ENCODE measurements at regions not wholly inside any gene's neighbourhood (a gene's known extent, or its start where the extent isn't known, plus 50 kb on each side); places are given as distances from the start of the nearest gene placed in this dataset.
"Not testable (repeated sequence)": the region's sequence is repeated elsewhere in the genome, so short reads cannot be mapped to it uniquely, and the experiment has no call there.

- H3K36me3 ChIP-seq; intact Hi-C loops (cut with DNase I); H3K27me3 ChIP-seq; H3K27ac ChIP-seq (replicated peaks in 1 of 4); H3K9me3 ChIP-seq; H3K4me1 ChIP-seq; DNase-seq (ENCODE audit: extremely low spot score); H3K4me3 ChIP-seq: not testable (repeated sequence)
- WGBS: 97% methylated on average over 2 of the region's 3 CpGs
Measured at GRCh38 chr17:13659051-13659450, 57.3 kb upstream of the HS3ST3A1 start.

- TF ChIP-seq CTCF (IDR thresholded peaks at IDR 0.05) (no peak), POLR2AphosphoS5 (IDR thresholded peaks at IDR 0.05) (no peak), POLR2A (IDR thresholded peaks at IDR 0.05; ENCODE audit: low read depth) (no peak)
- Histone ChIP-seq H3K36me3 (no peaks in the 10 kb centered on the region), H3K9me3 (peaks cover 0 to 20% (median 16%) of the 10 kb centered on the region in 4 donors), H3K4me1 (no peaks in the 10 kb centered on the region), H3K27ac (replicated peaks in 1 of 4) (no peak overlapping the region), H3K4me3 (no peak overlapping the region), H3K27me3 (no peaks in the 10 kb centered on the region)
- 88% methylated on average over 17 of the region's 21 CpGs for WGBS
- no peak for DNase-seq (ENCODE audit: extremely low spot score)
- intact Hi-C loops (cut with DNase I): no loop called here
Measured at GRCh38 chr17:13665872-13666635, 64.3 kb upstream of the HS3ST3A1 start.

GRCh38 chr17:13671341-13671740, 69.6 kb upstream of the HS3ST3A1 start:
- intact Hi-C loops (cut with DNase I): no loop called here
- WGBS: 62% methylated on average over 3 of the region's 3 CpGs
- no peak for DNase-seq (ENCODE audit: extremely low spot score)
- Histone ChIP-seq H3K27ac (replicated peaks in 1 of 4) (no peak overlapping the region), H3K36me3 (no peaks in the 10 kb centered on the region), H3K27me3 (no peaks in the 10 kb centered on the region), H3K9me3 (peaks cover 0 to 21% (median 17%) of the 10 kb centered on the region in 4 donors), H3K4me3 (no peak overlapping the region), H3K4me1 (no peaks in the 10 kb centered on the region)
- TF ChIP-seq CTCF (IDR thresholded peaks at IDR 0.05) (no peak), POLR2AphosphoS5 (IDR thresholded peaks at IDR 0.05) (no peak), POLR2A (IDR thresholded peaks at IDR 0.05; ENCODE audit: low read depth) (no peak), EP300 (IDR thresholded peaks at IDR 0.05) (no peak)

GRCh38 chr17:13671771-13672170, 70.0 kb upstream of the HS3ST3A1 start:
- intact Hi-C loops (cut with DNase I): no loop called here
- H3K9me3 ChIP-seq: peaks cover 0 to 21% (median 17%) of the 10 kb centered on the region in 4 donors
- no peaks in the 10 kb centered on the region for H3K36me3 ChIP-seq
- no peak overlapping the region for H3K4me3 ChIP-seq
- DNase-seq (ENCODE audit: extremely low spot score): no peak
- no peaks in the 10 kb centered on the region for H3K4me1 ChIP-seq
- 72% methylated on average over 8 of the region's 8 CpGs for WGBS
- H3K27ac ChIP-seq (replicated peaks in 1 of 4): no peak overlapping the region
- H3K27me3 ChIP-seq: no peaks in the 10 kb centered on the region
- TF ChIP-seq POLR2A (IDR thresholded peaks at IDR 0.05; ENCODE audit: low read depth) (no peak), EP300 (IDR thresholded peaks at IDR 0.05) (no peak)

GRCh38 chr17:13678361-13678760, 76.6 kb upstream of the HS3ST3A1 start:
- TF ChIP-seq EP300 (IDR thresholded peaks at IDR 0.05) (no peak), CTCF (IDR thresholded peaks at IDR 0.05) (no peak), POLR2A (IDR thresholded peaks at IDR 0.05; ENCODE audit: low read depth) (no peak), POLR2AphosphoS5 (IDR thresholded peaks at IDR 0.05) (no peak)
- no peaks in the 10 kb centered on the region for H3K27me3 ChIP-seq
- no peaks in the 10 kb centered on the region for H3K9me3 ChIP-seq
- H3K27ac ChIP-seq (replicated peaks in 1 of 4): no peak overlapping the region
- no peaks in the 10 kb centered on the region for H3K4me1 ChIP-seq
- intact Hi-C loops (cut with DNase I): no loop called here
- H3K36me3 ChIP-seq: no peaks in the 10 kb centered on the region
- H3K4me3 ChIP-seq: no peak overlapping the region
- no peak for DNase-seq (ENCODE audit: extremely low spot score)

- Histone ChIP-seq H3K9me3 (no peaks in the 10 kb centered on the region), H3K4me3 (no peak overlapping the region), H3K36me3 (no peaks in the 10 kb centered on the region), H3K4me1 (no peaks in the 10 kb centered on the region), H3K27me3 (no peaks in the 10 kb centered on the region), H3K27ac (replicated peaks in 1 of 4) (no peak overlapping the region)
- intact Hi-C loops (cut with DNase I): no loop called here
- no peak for DNase-seq (ENCODE audit: extremely low spot score)
- 34% methylated on average over 4 of the region's 4 CpGs for WGBS
- no peak for TF ChIP-seq POLR2A (IDR thresholded peaks at IDR 0.05; ENCODE audit: low read depth)
- TF ChIP-seq POLR2AphosphoS5 (IDR thresholded peaks at IDR 0.05): no peak
- no peak for TF ChIP-seq CTCF (IDR thresholded peaks at IDR 0.05)
- TF ChIP-seq EP300 (IDR thresholded peaks at IDR 0.05): no peak
Measured at GRCh38 chr17:13678841-13679240, 77.1 kb upstream of the HS3ST3A1 start.

All from esophagus muscularis mucosa (tissue), 4 donors.